Prostate gland (tissue), 2 donors: ENCODE measurements at regions not wholly inside any gene's neighbourhood (a gene's known extent, or its start where the extent isn't known, plus 50 kb on each side); places are given as distances from the start of the nearest gene placed in this dataset.

Experiments
- DNase-seq: peaks from one replicate; pipeline ENCODE4 v3.0.0-alpha.2; 2019; ENCODE audit warnings: low spot score
- H3K27ac ChIP-seq, 2 donors: fragments of 200-600 bp; sonication (generic); 2 replicates each; pipeline ENCODE4 v1.5.1; 2017 to 2019
- H3K27me3 ChIP-seq: fragments of 200-600 bp; sonication (generic); replicated peaks from 2 replicates; pipeline ENCODE4 v1.5.1; 2019; ENCODE audit not compliant: insufficient read depth
- H3K36me3 ChIP-seq, 2 donors: fragments of 200-600 bp; sonication (generic); 1 replicate in 1 of 2; 2 replicates in 1 of 2; pipeline versions ENCODE4 v1.5.1 to v1.8.1; 2017 to 2019
- H3K4me1 ChIP-seq: fragments of 200-600 bp; sonication (generic); replicated peaks from 2 replicates; pipeline ENCODE4 v1.5.1; 2019
- H3K4me3 ChIP-seq, 2 donors: fragments of 200-600 bp; sonication (generic); 2 replicates each; pipeline ENCODE4 v1.5.1; 2017 to 2019
- H3K9me3 ChIP-seq: fragments of 200-600 bp; sonication (generic); 2 replicates; pipeline ENCODE4 v1.5.1; 2017
- CTCF ChIP-seq, 4 experiments: fragments of 200-600 bp in 2 of 4; fragments of 450-650 bp in 2 of 4; sonication (generic) in 2 of 4; IDR thresholded peaks; 1 replicate in 3 of 4; 2 replicates in 1 of 4; pipeline ENCODE4 v1.5.1; 2016 to 2019; ENCODE audit warnings: antibody characterized with exemption in 4 of 4, mild to moderate bottlenecking in 2 of 4, moderate library complexity in 2 of 4
- POLR2A ChIP-seq: fragments of 450-650 bp; IDR thresholded peaks from one replicate; pipeline ENCODE4 v1.6.1; 2016; ENCODE audit warnings: antibody characterized with exemption, mild to moderate bottlenecking
- POLR2AphosphoS5 ChIP-seq: sonication (generic); formaldehyde crosslinking; IDR thresholded peaks from one replicate; pipeline ENCODE4 v1.6.1; 2017; ENCODE audit warnings: antibody characterized with exemption
- WGBS: methylation state at CpG from one replicate; pipeline ENCODE4 v1.1.5; 2018; 5-methylcytosine and 5-hydroxymethylcytosine counted together
- intact Hi-C: fragments of 100-400 bp; cut with DNase I; formaldehyde crosslinking; loops from one replicate; pipeline ENCODE4 v1.14.2; 2022

GRCh38 chr10:4684434-4684833 lies 141.6 kb upstream of the AKR1E2 start:
- Histone ChIP-seq H3K36me3 (no peaks in the 10 kb centered on the region), H3K4me3 (no peak overlapping the region), H3K27me3 (no peaks in the 10 kb centered on the region), H3K9me3 (no peaks in the 10 kb centered on the region), H3K27ac (no peak overlapping the region), H3K4me1 (no peaks in the 10 kb centered on the region)
- intact Hi-C loops: no loop called here
- no peak for DNase-seq
- TF ChIP-seq POLR2AphosphoS5: no peak
- TF ChIP-seq CTCF (IDR thresholded peaks at IDR 0.05): no peak
- TF ChIP-seq POLR2A: no peak

DNA sequence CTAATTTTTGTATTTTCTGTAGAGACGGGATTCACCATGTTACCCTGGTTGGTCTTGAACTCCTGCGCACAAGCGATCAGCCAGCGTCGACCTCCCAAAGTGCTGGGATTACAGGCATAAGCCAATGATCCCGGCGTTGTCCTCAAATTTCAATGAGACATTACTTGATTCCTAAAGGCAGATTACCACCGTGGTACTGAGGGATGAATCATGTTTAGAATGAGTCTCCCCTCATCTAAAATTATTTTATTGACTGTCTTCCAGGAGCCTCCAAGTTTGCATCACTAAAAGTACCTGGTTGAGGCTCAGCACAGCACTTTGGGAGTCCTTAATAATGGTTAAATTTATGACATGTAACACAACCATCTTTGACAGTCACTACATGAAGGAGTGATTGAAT lies 142.2 kb upstream of the AKR1E2 start:
- Histone ChIP-seq H3K27me3 (no peaks in the 10 kb centered on the region), H3K9me3 (no peaks in the 10 kb centered on the region), H3K4me1 (no peaks in the 10 kb centered on the region), H3K4me3 (no peak overlapping the region), H3K36me3 (no peaks in the 10 kb centered on the region), H3K27ac (no peak overlapping the region)
- WGBS: 93% methylated on average over 8 of the region's 8 CpGs
- TF ChIP-seq POLR2A (no peak), POLR2AphosphoS5 (no peak), CTCF (IDR thresholded peaks at IDR 0.05) (no peak)
- intact Hi-C loops: no loop called here
- DNase-seq: no peak

- H3K27me3 ChIP-seq: no peaks in the 10 kb centered on the region
- DNase-seq: no peak
- H3K4me1 ChIP-seq: no peaks in the 10 kb centered on the region
- H3K9me3 ChIP-seq: no peaks in the 10 kb centered on the region
- intact Hi-C loops: no loop called here
- no peak overlapping the region for H3K27ac ChIP-seq
- 79% methylated on average over 2 of the region's 2 CpGs for whole genome bisulfite sequencing
- H3K36me3 ChIP-seq: no peaks in the 10 kb centered on the region
- TF ChIP-seq CTCF (IDR thresholded peaks at IDR 0.05) (no peak), POLR2AphosphoS5 (no peak), POLR2A (no peak)
- H3K4me3 ChIP-seq: no peak overlapping the region
Measured at GRCh38 chr10:4683137-4683536, 142.9 kb upstream of the AKR1E2 start.

GRCh38 chr10:4678951-4679671 lies 146.9 kb upstream of the AKR1E2 start:
- intact Hi-C loops: no loop called here
- Histone ChIP-seq H3K4me1 (no peaks in the 10 kb centered on the region), H3K4me3 (no peak overlapping the region), H3K36me3 (no peaks in the 10 kb centered on the region), H3K27me3 (no peaks in the 10 kb centered on the region), H3K27ac (no peak overlapping the region), H3K9me3 (no peaks in the 10 kb centered on the region)
- no peak for DNase-seq
- 84% methylated on average over 11 of the region's 11 CpGs for WGBS
- TF ChIP-seq POLR2AphosphoS5 (no peak), CTCF (IDR thresholded peaks at IDR 0.05) (no peak), POLR2A (no peak)
